SHP77 treated with DMSO at 0.1 percent for 48 hours (cell line): ENCODE measurements at regions not wholly inside any gene's neighbourhood (a gene's known extent, or its start where the extent isn't known, plus 50 kb on each side); places are given as distances from the start of the nearest gene placed in this dataset.
"Not testable (repeated sequence)": the region's sequence is repeated elsewhere in the genome, so short reads cannot be mapped to it uniquely, and the experiment has no call there.

Experiments
- DNase-seq: peaks from one replicate; lab custom pipeline; 2025; lab: John Stamatoyannopoulos, UW

DNA sequence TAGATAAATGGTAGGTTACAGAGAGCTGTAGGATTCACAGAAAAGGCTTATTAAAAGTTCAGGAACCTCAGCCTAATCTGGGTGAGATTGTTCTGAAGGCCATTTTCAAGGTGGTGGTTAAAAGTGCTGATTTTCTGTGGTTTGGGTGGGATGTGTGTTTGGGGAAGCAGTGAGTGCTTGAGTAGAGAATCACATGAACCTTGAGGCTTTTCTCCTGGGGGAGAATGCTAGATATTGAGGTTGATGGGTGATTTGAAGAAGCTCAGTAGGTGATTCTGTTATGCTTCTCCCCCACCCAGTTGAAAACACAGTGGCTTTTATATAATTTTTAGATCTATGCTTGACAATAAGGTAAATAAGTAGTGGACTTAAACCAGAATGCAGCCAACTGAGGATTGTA lies 420.9 kb downstream of the PCNX1 start:
- DNase-seq: no peak

DNA sequence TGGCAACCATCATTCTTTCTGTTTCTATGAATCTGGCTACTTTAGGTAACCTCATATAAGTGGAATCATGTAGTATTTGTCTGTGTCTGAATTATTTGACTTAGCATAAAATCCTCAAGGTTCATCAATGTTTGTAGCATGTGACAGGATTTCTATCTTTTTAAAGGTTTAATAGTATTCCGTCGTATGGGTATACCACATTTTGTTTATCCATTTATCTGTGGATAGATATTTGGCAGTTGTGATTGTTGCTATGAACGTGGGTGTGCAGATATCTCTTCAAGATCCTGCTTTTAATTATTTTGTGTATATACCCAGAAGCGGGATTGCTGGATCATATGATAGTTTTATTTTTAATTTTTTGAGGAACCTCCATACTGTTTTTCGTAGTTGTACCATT lies 421.7 kb downstream of the PCNX1 start:
- no peak for DNase-seq

DNA sequence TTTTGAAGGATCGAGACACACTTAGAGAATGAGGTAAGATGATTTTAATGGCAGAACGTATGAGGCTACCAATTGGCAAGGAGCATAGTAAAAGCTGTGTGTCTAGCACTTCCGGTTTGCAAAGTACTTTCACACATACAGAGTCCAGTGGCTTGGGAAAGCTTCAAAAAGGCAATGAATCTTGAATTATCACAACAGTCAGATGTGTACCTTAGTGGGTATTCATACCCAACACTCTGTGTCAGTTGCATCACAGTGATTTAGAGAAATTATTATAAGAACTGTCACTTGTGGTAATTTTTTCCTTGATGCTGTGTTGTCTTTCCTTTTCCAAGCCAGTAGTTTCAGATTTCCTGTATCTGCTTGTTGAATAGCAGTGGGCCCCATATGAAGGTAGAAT lies 424.1 kb downstream of the PCNX1 start:
- DNase-seq: no peak

DNA sequence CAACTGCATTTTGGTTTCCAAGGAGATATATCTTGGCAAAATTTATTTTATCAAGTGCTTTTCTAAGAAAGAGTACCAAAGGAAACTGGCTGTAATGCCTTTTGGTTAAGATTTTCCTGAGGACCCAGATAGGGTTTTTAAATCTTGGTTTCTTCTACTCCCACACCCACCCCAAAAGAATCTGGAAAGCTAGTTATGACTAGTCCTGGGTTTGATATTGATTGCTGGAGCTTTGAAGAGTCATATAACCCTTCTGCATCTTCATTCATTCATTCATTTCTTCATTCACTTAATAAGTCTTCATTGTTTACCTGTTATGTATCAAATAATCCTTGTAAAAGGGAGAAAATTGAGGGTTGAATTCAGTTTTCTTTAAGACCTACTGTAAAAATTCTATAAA lies 425.2 kb downstream of the PCNX1 start:
- DNase-seq: no peak

DNA sequence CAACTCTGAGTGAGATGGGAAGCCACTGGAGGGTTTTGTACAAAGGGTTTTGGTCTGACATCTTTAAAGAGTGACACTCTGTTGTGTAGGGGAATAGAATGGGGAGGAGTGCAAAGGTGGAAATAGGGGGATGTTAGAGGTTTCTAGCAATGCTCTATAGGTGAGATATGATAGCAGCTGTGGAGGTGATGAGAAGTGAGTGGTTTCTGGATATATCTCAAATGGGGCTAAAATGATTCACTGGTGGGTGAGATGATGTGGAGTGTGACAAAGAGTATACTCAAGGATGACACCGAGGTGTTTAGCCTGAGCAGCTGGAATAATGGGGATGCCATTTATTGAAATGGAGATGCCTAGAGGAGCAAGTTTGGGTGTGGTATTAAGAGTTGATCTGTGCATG lies 426.4 kb downstream of the PCNX1 start:
- no peak for DNase-seq

DNA sequence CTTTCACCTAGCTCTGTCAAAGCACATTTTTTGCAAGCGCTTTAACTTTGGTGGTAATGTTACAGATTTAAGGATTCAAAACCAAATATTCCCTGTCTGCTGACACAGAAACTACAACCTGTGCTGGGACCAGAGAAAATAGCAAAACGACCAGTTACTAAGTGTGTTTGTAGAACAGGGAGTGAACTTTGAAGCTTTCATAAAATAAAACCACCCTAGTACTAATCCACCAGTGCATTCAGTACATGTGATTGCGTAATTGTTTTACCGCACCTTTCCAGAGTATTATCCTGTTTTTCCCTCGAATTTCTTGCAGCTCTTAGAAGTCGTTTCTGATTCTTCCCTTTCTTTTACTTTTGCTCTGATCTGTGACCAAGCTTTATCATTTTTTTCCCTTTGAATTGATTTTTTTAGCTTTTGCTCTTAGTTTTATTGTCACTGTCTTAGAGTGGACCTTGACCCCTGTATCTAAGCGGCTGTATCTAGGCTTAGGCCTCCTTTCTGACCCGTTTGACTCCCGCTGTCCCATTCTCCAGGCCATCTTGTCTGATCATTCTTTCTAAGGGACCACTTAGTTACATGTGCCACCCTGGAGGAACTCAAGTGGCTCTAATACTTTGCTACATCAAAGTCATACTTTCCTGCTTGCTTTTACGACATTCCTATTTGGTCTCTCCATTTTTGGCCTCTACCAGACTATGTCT lies 429.4 kb downstream of the PCNX1 start:
- DNase-seq: no peak

DNA sequence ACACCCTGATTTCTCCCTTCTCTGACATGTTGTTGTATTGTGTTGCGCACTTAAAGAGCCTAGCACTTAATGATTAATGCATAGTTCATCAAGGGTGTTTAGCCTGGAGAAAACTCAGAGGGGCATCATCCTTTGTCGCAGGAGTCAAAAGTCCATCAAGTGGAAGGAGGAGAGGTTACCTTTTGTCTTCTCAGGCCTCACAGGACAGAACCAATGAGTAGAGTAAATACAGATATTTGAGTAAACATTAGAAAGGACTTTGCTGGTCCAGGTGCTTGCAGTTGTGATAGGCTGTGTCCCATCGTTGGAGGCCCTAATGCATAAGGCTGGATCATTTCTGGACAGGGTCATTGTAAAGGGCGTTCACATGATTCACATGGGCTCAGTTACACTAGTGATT lies 430.9 kb downstream of the PCNX1 start:
- no peak for DNase-seq

DNA sequence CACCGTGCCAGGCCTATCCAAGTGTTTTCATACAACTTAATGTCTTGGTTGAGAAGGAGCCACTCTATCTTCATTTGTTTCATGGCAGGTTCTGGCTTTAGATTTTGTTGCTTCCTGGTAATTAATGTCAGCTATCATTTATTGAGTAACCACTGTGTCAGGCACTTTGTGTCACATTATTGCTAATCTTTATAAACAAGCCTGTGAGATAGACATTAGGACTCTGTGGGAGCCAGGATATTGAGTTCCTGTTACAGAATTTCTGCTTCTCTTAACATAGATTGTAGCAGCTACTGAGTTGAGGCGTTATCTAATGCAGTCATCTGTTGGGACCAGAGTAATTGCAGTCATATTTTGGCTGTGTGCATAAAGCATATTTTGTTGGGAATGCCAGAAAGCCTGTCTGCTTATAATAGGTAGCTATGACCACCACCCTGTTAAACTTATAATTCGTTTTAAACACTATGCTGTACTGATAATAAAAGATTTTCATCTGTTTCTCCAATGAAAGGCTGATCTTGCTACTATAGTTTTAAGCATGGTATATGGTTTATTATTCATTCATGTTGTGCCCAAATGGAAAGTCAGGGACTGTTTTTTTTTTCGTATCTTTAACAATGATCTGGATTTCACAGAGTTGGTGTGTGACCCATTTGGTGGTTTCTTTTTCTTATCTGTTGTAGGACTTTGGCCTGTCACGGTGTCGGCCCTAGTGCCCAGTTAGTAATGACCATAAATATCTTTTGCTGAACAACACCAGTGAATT lies 432.6 kb downstream of the PCNX1 start:
- no peak for DNase-seq

DNA sequence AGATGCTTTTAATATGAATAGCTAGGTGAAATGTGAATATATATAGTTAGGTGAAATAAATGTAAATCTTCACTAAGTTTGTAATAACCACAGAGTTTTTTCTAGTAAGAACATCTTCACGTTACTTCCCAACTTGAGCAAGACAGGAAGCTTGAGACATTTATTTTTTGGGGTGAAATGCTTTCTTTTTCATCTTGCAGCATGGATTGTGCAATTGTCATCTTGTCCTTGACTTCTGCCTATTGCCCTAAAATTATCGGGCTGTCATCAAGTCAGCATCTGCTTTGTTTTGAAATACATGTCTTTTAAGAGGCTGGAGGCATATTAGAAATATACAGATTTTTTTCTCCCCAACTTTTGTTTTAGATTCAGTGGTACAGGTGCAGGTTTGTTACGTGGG lies 433.9 kb downstream of the PCNX1 start:
- DNase-seq: no peak

DNA sequence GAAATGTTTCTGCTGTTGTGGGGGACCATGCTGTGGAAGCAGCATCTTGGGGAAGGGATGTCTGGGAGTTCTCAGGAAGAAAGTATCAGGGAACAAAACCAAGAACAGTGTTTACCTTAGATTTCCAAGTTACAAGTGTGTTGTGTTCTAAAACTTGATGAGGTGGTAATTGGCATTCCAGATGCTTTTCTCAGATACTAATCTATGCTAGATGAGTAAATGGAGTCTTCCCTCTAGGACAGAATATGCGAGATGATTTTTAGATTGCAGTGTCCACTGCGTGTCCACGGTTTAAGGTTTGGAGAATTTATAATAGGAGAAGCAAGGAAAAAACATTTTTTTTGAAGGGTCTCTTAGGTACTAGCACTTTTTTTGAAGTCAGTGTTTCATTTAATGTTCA lies 436.5 kb downstream of the PCNX1 start:
- no peak for DNase-seq

DNA sequence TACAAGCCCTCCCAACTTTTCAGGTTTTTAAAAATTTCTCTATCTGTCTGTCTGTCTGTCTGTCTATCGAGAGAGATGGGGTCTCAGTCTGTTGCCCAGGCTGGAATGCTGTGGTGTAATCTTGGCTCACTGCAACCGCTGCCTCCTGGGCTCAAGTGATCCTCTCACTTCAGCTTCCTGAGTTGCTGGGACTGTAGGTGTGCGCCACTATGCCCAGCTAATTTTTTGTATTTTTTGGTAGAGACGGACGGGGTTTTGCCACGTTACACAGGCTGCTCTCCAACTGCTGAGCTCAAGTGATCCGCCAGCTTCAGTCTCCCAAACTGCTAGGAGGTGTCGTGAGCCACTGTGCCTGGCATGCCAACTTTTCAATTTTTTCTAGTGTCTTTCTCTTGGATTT lies 437.2 kb downstream of the PCNX1 start:
- no peak for DNase-seq

DNA sequence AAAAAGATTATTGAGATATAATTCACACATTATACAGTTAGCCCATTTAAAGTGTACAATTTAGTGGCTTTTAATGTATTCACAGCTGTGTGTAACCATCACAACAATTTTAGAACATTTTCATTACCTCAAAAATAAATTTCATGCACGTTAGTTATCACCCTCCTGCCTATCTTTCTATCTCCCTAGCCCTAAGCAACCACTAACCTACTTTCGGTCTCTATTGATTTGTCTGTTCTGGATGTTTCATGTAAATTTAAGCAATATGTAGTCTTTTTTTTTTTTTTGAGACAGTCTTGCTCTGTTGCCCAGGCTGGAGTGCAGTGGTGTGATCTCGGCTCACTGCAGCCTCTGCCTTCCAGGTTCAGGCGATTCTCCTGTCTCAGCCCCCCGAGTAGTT lies 439.4 kb downstream of the PCNX1 start:
- no peak for DNase-seq

DNA sequence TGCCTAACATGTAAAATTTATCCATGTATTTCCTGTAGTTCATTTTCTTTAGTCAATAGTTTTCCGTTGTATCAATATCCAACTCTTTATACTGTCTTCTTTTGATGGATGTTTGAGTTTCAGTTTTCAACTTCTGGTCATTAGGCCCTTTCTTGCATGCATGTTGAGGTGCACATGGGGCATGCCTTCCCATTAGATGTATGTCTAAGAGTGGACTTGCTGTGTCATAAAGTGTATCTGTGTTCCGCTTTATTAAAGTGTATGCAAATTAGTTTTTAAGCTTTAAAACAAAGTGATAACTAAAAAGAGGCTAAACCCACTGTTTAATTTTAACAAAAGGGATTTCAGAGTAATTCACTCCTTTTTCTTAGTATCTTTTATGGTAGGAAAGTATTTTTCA lies 441.1 kb downstream of the PCNX1 start:
- DNase-seq: no peak

DNA sequence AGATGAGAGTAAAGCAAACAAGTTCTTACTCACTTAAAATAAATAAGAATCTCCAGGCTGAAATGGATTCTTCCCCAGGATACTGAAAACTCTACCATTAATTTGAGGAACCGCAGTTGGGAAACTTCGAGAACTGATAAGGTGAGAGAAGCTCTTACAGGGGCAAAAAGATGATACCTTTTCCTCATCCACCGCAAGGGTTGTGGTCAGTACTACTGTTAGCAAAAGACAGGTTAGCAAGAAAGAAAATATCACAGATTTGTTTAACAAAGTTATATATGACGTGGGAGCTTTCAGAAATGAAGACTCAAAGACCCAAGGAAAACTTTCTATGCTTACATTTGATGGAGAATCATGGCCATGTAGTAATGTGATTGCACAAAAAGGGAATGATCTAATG lies 441.6 kb downstream of the PCNX1 start:
- no peak for DNase-seq

DNA sequence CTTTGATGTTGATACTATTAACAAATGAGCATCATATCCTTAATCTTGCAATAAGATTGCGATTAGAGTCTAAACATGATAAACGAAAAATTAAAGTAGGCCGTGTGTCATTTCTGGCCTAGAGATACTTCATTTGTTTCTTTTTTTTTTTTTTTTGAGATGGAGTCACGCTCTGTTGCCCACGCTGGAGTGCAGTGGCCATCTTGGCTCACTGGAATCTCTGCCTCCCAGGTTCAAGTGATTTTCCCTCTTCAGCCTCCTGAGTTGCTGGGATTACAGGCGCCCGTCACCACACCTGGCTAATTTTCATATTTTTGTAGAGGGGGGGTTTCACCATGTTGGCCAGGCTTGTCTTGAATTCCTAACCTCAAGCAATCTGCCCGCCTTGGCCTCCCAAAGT lies 446.9 kb downstream of the PCNX1 start:
- no peak for DNase-seq

DNA sequence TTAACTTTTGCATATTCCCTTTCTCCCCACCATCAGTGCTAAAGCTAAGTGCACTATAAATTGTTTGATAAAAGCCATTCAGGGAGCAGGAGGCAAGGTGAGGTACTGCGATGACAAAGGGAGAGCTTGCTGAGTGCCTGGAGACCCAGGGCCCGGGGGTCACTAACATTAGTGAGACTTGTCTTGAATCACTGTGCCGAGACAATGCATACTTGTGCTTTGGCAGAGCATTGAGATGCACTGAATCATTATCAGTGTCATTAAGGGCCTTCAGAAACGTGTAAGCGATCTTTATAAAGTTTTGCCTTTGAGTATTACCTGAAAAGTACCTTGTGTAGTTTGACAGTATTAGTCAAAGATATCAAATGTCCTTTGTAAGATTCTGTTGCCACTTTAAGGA lies 447.5 kb downstream of the PCNX1 start:
- no peak for DNase-seq

DNA sequence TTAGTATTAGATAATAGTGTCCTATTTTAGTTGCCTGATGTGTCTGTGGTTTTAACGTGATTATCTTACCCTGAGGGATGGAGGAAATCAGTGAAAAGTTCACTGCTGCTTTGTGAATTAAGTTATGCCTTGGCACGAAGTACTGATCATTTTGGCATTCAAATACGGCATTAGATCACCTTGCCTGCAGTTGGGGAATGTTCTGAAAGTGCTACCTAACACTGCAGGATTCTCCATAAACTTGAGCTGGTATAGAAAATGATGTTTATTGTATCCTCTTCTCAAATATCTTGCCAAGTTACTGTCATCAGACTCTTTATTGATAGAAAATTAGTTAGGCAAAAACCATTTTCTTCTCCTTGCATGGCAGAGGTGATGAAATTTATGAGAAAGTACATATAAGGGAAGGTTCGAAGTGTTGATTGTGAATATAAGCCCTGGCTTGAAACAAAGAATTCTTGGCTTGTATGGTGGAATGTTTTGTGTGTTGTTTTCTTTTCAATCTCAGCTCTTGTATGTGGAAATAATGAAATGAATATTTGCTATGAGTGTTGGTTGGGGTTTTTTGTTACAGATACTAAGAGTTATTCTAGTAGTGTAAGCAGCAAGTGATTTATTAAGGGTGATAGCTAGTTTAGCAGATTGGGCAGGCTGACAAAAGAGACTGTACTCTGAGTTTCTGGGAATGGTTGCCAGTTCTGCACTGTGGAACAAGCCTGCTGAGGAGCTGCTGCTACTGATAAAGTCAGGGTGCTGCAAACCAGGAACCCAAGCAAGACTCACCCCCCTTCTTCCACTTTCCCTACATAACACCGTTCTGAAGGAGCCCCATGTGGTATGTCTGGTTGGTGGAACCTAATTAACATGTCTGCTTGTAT lies 448.3 kb downstream of the PCNX1 start:
- no peak for DNase-seq

DNA sequence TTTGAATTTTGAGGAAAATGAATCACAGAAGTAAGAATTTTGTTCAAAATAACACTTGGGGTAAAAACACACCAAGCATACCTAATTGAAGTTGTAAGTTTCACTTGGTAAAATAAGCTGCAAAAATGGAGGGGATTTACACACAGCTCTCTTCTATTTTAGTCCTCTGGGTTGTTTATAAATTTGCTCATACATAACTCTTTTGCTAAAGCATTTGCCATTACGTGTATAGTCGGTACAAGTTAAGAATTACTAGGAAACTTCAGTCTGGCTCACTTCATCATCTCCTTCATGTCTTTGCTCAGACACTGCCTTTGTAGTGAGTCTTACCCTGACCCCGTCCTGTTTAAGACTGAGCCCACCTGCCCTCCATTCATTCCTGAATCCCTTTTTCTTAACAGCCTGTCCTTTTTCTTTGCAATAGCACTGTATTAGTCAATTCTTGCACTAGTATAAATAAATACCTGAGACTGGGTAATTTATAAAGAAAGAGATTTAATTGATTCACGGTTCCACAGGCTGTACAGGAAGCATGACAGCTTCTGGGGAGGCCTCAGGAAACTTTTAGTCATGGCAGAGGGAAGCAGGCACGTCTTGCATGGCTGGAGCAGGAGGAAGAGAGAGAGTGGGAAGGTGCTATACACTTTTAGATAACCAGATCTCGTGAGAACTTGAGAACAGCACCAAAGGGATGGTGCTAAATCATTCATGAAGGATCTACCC lies 451.1 kb downstream of the PCNX1 start:
- DNase-seq: no peak

DNA sequence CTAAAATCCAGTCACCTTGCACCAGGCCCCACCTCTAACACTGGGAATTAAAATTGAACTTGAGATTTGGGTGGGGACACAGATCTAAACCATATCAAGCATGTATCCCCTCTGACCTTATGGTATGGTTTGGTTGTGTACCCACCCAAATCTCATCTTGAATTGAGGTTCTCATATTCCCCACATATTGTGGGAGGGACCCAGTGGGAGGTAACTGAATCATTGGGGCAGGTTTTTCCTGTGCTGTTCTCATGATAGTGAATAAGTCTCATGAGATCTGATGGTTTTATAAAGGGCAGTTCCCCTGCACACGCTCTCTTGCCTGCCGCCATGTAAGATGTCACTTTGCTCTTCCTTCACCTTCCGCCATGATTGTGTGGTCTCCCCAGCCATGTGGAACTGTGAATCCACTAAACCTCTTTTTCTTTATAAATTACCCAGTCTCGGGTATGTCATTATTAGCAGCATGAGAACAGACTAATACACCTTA lies 451.7 kb downstream of the PCNX1 start:
- DNase-seq: not testable (repeated sequence)

DNA sequence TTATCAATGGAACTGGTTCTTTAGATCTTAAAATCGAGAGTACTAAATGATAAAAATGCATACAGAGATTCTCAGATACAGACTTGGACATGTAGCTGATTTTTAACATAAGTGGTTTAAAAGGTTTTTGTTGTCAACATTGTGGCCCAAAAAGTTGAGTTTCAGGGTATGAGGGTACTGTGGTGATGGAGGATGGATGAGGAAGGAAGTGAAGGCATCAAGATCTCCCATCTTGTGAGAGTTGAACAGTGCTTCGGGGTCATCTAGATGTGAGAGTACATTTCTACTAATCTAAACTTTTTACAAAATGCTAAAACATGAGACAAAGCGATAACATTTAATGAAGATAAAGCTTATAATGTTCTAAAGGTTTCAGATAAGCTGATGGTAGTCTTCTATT lies 452.6 kb downstream of the PCNX1 start:
- no peak for DNase-seq

DNA sequence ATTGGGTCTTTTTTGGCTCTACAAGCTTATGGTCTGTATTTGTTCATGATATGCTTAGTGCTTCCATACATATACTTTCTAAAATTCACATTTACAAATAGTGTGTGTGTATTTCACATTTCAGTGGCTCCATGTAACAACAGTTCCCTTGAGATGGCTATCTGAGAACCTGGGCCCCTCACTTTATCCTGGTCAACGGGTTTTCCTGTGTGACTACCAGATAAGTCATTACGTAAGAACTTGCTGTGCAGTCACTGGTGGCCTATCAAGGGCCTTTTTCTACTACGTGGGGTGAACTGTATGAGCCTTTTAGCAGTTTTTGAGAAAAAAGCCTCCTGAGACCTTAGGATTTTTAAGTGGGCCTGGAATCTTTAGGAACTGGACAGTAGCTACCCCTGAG lies 454.1 kb downstream of the PCNX1 start:
- DNase-seq: no peak

DNA sequence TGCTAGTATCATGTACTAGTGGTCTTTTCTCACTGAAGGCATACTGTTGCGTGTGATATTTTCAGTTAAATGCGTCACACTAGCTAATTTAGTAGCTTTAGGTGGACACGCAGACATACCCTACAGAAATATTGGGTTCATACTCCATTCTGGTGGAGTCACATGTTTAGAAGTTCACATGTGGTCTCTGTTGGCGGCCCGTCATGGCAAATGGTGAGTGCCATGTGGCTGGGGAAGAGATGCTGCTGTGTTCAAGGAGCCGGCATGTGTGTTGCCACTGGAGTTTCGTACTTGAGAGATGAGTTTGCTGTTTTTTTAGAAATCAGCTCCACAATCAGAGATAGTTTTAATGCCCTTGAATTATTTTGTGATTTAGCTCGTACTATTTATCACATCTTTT lies 454.6 kb downstream of the PCNX1 start:
- DNase-seq: no peak
